H9 (cell line): ENCODE measurements at regions not wholly inside any gene's neighbourhood (a gene's known extent, or its start where the extent isn't known, plus 50 kb on each side); places are given as distances from the start of the nearest gene placed in this dataset.

Experiments used
- DNase-seq: peaks from one replicate; pipeline ENCODE4 v3.0.0-alpha.2; 2017
- H2AFZ ChIP-seq: one replicate; pipeline ENCODE4 v1.6.1; 2013; ENCODE audit warnings: mild to moderate bottlenecking, low read length, control low read depth, moderate library complexity
- H2AK5ac ChIP-seq: 2 replicates; pipeline ENCODE4 v1.6.1; 2013; ENCODE audit warnings: low read length, control low read depth, mixed read lengths; ENCODE audit not compliant: insufficient read length
- H2BK120ac ChIP-seq: one replicate; pipeline ENCODE4 v1.6.1; 2013; ENCODE audit warnings: low read depth, mild to moderate bottlenecking, low read length, control low read depth, inconsistent platforms; ENCODE audit not compliant: poor library complexity, severe bottlenecking
- H2BK12ac ChIP-seq: 2 replicates; pipeline ENCODE4 v1.6.1; 2013; ENCODE audit warnings: low read length, control low read depth, mixed read lengths, low read depth; ENCODE audit not compliant: insufficient read length
- H2BK15ac ChIP-seq: 2 replicates; pipeline ENCODE4 v1.6.1; 2013; ENCODE audit warnings: low read depth, low read length, control low read depth
- H2BK20ac ChIP-seq: one replicate; pipeline ENCODE4 v1.6.1; 2013; ENCODE audit warnings: low read depth, mild to moderate bottlenecking, low read length, control low read depth, inconsistent platforms; ENCODE audit not compliant: poor library complexity, severe bottlenecking
- H2BK5ac ChIP-seq: 2 replicates; pipeline ENCODE4 v1.6.1; 2013; ENCODE audit warnings: low read length, control low read depth, mixed read lengths; ENCODE audit not compliant: insufficient read length
- H3K14ac ChIP-seq: 2 replicates; pipeline ENCODE4 v1.6.1; 2013; ENCODE audit warnings: low read length, control low read depth; ENCODE audit not compliant: insufficient read depth
- H3K18ac ChIP-seq: 2 replicates; pipeline ENCODE4 v1.6.1; 2013; ENCODE audit warnings: low read depth, mild to moderate bottlenecking, mixed read lengths, low read length, control low read depth; ENCODE audit not compliant: insufficient read length
- H3K23ac ChIP-seq: 2 replicates; pipeline ENCODE4 v1.6.1; 2013; ENCODE audit warnings: low read length, control low read depth, mixed read lengths, low read depth; ENCODE audit not compliant: insufficient read length
- H3K23me2 ChIP-seq: 2 replicates; pipeline ENCODE4 v1.6.1; 2013; ENCODE audit warnings: low read depth, mild to moderate bottlenecking, mixed read lengths, low read length, control low read depth; ENCODE audit not compliant: insufficient read length, poor library complexity, severe bottlenecking
- H3K27ac ChIP-seq: 2 replicates; pipeline ENCODE4 v1.5.1; 2013; ENCODE audit warnings: low read length, control low read depth, mixed read lengths, low read depth; ENCODE audit not compliant: insufficient read length
- H3K27me3 ChIP-seq: 2 replicates; pipeline ENCODE4 v1.6.1; 2013; ENCODE audit warnings: low read length, control low read depth, inconsistent platforms; ENCODE audit not compliant: insufficient read depth
- H3K4ac ChIP-seq: 2 replicates; pipeline ENCODE4 v1.6.1; 2013; ENCODE audit warnings: low read depth, mild to moderate bottlenecking, control low read depth, inconsistent platforms, low read length, moderate library complexity
- H3K4me1 ChIP-seq: 2 replicates; pipeline ENCODE4 v1.6.1; 2013; ENCODE audit warnings: low read length, control low read depth, inconsistent platforms; ENCODE audit not compliant: insufficient read depth
- H3K4me2 ChIP-seq: 2 replicates; pipeline ENCODE4 v1.6.1; 2013; ENCODE audit warnings: low read length, control low read depth, mixed read lengths; ENCODE audit not compliant: insufficient read length, insufficient read depth
- H3K56ac ChIP-seq: 2 replicates; pipeline ENCODE4 v1.6.1; 2013; ENCODE audit warnings: low read depth, mild to moderate bottlenecking, mixed read lengths, low read length, control low read depth; ENCODE audit not compliant: insufficient read length
- H3K79me1 ChIP-seq: 2 replicates; pipeline ENCODE4 v1.6.1; 2013; ENCODE audit warnings: low read depth, mild to moderate bottlenecking, moderate library complexity, low read length, control low read depth, inconsistent platforms; ENCODE audit not compliant: insufficient read depth, poor library complexity, severe bottlenecking
- H3K79me2 ChIP-seq: 2 replicates; pipeline ENCODE4 v1.6.1; 2013; ENCODE audit warnings: low read length, control low read depth, inconsistent platforms; ENCODE audit not compliant: insufficient read depth
- H3K9ac ChIP-seq: 2 replicates; pipeline ENCODE4 v1.6.1; 2013; ENCODE audit warnings: low read length, control low read depth, mixed read lengths; ENCODE audit not compliant: insufficient read length; ENCODE audit errors: extremely low read depth
- H3K9me3 ChIP-seq: one replicate; pipeline ENCODE4 v1.6.1; 2013; ENCODE audit warnings: low read depth, low read length, inconsistent platforms; ENCODE audit not compliant: control insufficient read depth
- H3T11ph ChIP-seq: one replicate; pipeline ENCODE4 v1.6.1; 2013; ENCODE audit warnings: mild to moderate bottlenecking, low read length, control low read depth, inconsistent platforms
- H4K20me1 ChIP-seq: one replicate; pipeline ENCODE4 v1.6.1; 2013; ENCODE audit not compliant: control insufficient read depth, insufficient read length, insufficient read depth
- H4K5ac ChIP-seq: 2 replicates; pipeline ENCODE4 v1.6.1; 2013; ENCODE audit warnings: low read depth, mild to moderate bottlenecking, mixed read lengths, low read length, control low read depth; ENCODE audit not compliant: insufficient read length
- H4K8ac ChIP-seq: replicated peaks from 2 replicates; pipeline ENCODE4 v1.6.1; 2013; ENCODE audit warnings: low read length, control low read depth, mixed read lengths, low read depth; ENCODE audit not compliant: insufficient read length
- H4K91ac ChIP-seq: 2 replicates; pipeline ENCODE4 v1.6.1; 2013; ENCODE audit warnings: low read depth, mild to moderate bottlenecking, moderate library complexity, mixed read lengths, low read length, control low read depth; ENCODE audit not compliant: insufficient read length
- H3K27ac Mint-ChIP-seq, 3 experiments: 2 replicates in 2 of 3; 3 replicates in 1 of 3; pipeline ENCODE4 v1.8.0; 2020 to 2021; ENCODE audit warnings: mixed read lengths in 3 of 3, mild to moderate bottlenecking in 1 of 3, moderate library complexity in 1 of 3
- H3K27me3 Mint-ChIP-seq: 2 replicates; pipeline ENCODE4 v1.8.0; 2021; ENCODE audit warnings: low read depth, mild to moderate bottlenecking, moderate library complexity, mixed read lengths
- H3K36me3 Mint-ChIP-seq, 3 experiments: 2 replicates in 2 of 3; 3 replicates in 1 of 3; pipeline ENCODE4 v1.8.0; 2020 to 2021; ENCODE audit warnings: low read depth in 3 of 3, mixed read lengths in 3 of 3; ENCODE audit not compliant: insufficient read depth in 1 of 3
- H3K4me1 Mint-ChIP-seq, 2 experiments: 2 replicates each; pipeline ENCODE4 v1.8.0; 2020; ENCODE audit warnings: mixed read lengths in 2 of 2
- H3K4me3 Mint-ChIP-seq, 2 experiments: 2 replicates in 1 of 2; 3 replicates in 1 of 2; pipeline ENCODE4 v1.8.0; 2020 to 2021; ENCODE audit warnings: mild to moderate bottlenecking in 2 of 2, mixed read lengths in 2 of 2, moderate library complexity in 1 of 2
- H3K9me3 Mint-ChIP-seq, 2 experiments: 2 replicates in 1 of 2; 3 replicates in 1 of 2; pipeline ENCODE4 v1.8.0; 2020; ENCODE audit warnings: mild to moderate bottlenecking in 2 of 2, mixed read lengths in 2 of 2, moderate library complexity in 1 of 2
- WGBS: extraction: QIAGEN DNeasy Blood & Tissue Kit; methylation state at CpG from one replicate; pipeline ENCODE4 v1.1.7; 2013; ENCODE audit warnings: missing lambda C conversion rate, low lambda C conversion rate, mixed read lengths; ENCODE audit not compliant: insufficient read length; ENCODE audit errors: extremely low coverage; 5-methylcytosine and 5-hydroxymethylcytosine counted together
- TF ChIP-seq, protein P1 (sequence below): fragments of 200-600 bp; sonication (generic); conservative IDR thresholded peaks from 3 replicates; pipeline ENCODE4 v1.8.0; 2021; ENCODE audit warnings: antibody characterized with exemption, mild to moderate bottlenecking

GRCh38 chr22:49538006-49538405 lies 289.7 kb downstream of the BRD1 start:
- Histone ChIP-seq H2BK20ac (no peak overlapping the region), H2BK120ac (no peak overlapping the region), H3K4ac (no peak overlapping the region), H3K23ac (no peak overlapping the region), H3K14ac (no peak overlapping the region), H3T11ph (no peak overlapping the region), H3K18ac (no peak overlapping the region), H2BK12ac (no peak overlapping the region), H3K4me2 (no peak overlapping the region), H2AK5ac (no peak overlapping the region), H4K20me1 (no peaks in the 10 kb centered on the region), H3K27ac (no peak overlapping the region), H2AFZ (no peak overlapping the region), H3K9me3 (no peaks in the 10 kb centered on the region), H3K79me1 (no peaks in the 10 kb centered on the region), H2BK15ac (no peak overlapping the region), H3K9ac (no peak overlapping the region), H3K79me2 (no peaks in the 10 kb centered on the region), H3K4me1 (peaks cover 8% of the 10 kb centered on the region; the same call in 1 of the 2 replicates), H3K23me2 (peaks cover 3% of the 10 kb centered on the region), H4K8ac (no peak overlapping the region), H2BK5ac (no peak overlapping the region), H4K5ac (no peak overlapping the region), H4K91ac (no peak overlapping the region), H3K27me3 (no peaks in the 10 kb centered on the region; the same call in 1 of the 2 replicates), H3K56ac (no peak overlapping the region)
- H3K27me3 Mint-ChIP-seq = no peaks in the 10 kb centered on the region; the same call in 1 of the 2 replicates
- TF ChIP-seq, protein P1, sequence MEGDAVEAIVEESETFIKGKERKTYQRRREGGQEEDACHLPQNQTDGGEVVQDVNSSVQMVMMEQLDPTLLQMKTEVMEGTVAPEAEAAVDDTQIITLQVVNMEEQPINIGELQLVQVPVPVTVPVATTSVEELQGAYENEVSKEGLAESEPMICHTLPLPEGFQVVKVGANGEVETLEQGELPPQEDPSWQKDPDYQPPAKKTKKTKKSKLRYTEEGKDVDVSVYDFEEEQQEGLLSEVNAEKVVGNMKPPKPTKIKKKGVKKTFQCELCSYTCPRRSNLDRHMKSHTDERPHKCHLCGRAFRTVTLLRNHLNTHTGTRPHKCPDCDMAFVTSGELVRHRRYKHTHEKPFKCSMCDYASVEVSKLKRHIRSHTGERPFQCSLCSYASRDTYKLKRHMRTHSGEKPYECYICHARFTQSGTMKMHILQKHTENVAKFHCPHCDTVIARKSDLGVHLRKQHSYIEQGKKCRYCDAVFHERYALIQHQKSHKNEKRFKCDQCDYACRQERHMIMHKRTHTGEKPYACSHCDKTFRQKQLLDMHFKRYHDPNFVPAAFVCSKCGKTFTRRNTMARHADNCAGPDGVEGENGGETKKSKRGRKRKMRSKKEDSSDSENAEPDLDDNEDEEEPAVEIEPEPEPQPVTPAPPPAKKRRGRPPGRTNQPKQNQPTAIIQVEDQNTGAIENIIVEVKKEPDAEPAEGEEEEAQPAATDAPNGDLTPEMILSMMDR = no peak
- H3K9me3 Mint-ChIP-seq = no peaks in the 10 kb centered on the region
- peak; percentile 15 for DNase-seq
- no peaks in the 10 kb centered on the region for H3K36me3 Mint-ChIP-seq
- H3K4me1 Mint-ChIP-seq = peaks cover 55 to 63% of the 10 kb centered on the region in 2 experiments
- peak overlapping the region; percentile 13 to 89 (median 65); a peak in 5 of 7 replicates for H3K27ac Mint-ChIP-seq
- H3K4me3 Mint-ChIP-seq = peak overlapping the region in 1 of 2 experiments; percentile 24; a peak in 1 of 5 replicates
- no CpG with 5 or more reads among the region's 6 CpGs for WGBS
